ENCODE measurements at regions not wholly inside any gene's neighbourhood (a gene's known extent, or its start where the extent isn't known, plus 50 kb on each side); places are given as distances from the start of the nearest gene placed in this dataset.

- H2AFZ ChIP-seq (ENCODE audit: low read depth, low read length): no peak overlapping the region
- no peaks in the 10 kb centered on the region for H3K79me2 ChIP-seq (ENCODE audit: control insufficient read depth, insufficient read depth, low read length)
- H4K20me1 ChIP-seq (replicated peaks; ENCODE audit: control insufficient read depth, extremely low read depth, insufficient read depth, low read length): no peaks in the 10 kb centered on the region
- no peaks in the 10 kb centered on the region for H3K9me1 ChIP-seq (replicated peaks; ENCODE audit: control insufficient read depth, extremely low read depth, insufficient read depth, low read length)
- H3K4me1 ChIP-seq (ENCODE audit: control insufficient read depth, extremely low read depth, insufficient read depth, low read length): no peaks in the 10 kb centered on the region
- no peak for TF ChIP-seq MAX (IDR thresholded peaks at IDR 0.05; ENCODE audit: insufficient read depth, insufficient read length)
- TF ChIP-seq FOS (IDR thresholded peaks at IDR 0.05; ENCODE audit: borderline replicate concordance, insufficient read depth, low read length): no peak
- TF ChIP-seq POLR2A (IDR thresholded peaks at IDR 0.05; ENCODE audit: low read depth, low read length): no peak
- no peak for TF ChIP-seq GATA2 (IDR thresholded peaks at IDR 0.05; ENCODE audit: insufficient read depth, insufficient read length, low read depth, low read length)
- no peak for TF ChIP-seq JUN (IDR thresholded peaks at IDR 0.05; ENCODE audit: borderline replicate concordance, insufficient read depth, insufficient read length, low read depth)
- no peak for TF ChIP-seq POLR2AphosphoS5 (IDR thresholded peaks at IDR 0.05; ENCODE audit: insufficient read depth, low read depth, low read length)
- TF ChIP-seq EZH2 (IDR thresholded peaks at IDR 0.05; ENCODE audit: borderline replicate concordance, low read depth, low read length, severe bottlenecking): no peak
- TF ChIP-seq CTCF (IDR thresholded peaks at IDR 0.05; ENCODE audit: extremely low read depth in 1 of 2, insufficient read depth in 1 of 2, low read depth in 1 of 2, low read length in 2 of 2): no peak
- no peak for TF ChIP-seq MYC (IDR thresholded peaks at IDR 0.05; ENCODE audit: low read depth, low read length)
- no peak overlapping the region for H3K9ac ChIP-seq (replicated peaks; ENCODE audit: extremely low read depth, insufficient read depth, low read length)
- ChIA-PET POLR2A (no interaction called here), CTCF (no interaction called here)
- H3K27me3 ChIP-seq (ENCODE audit: control insufficient read depth in 2 of 2, insufficient read depth in 2 of 2, low read length in 2 of 2): peaks cover 2 to 4% of the 10 kb centered on the region in 2 experiments
- no peak overlapping the region for H3K4me3 ChIP-seq (replicated peaks in 1 of 3; ENCODE audit: insufficient read depth in 1 of 3, low read depth in 1 of 3, low read length in 3 of 3)
- H3K9me3 ChIP-seq (replicated peaks; ENCODE audit: control insufficient read depth, insufficient read depth, low read length): no peaks in the 10 kb centered on the region
- no TSS peak for BruUV-seq (replicated peaks)
- no peaks in the 10 kb centered on the region for H3K36me3 ChIP-seq (ENCODE audit: control insufficient read depth in 2 of 2, extremely low read depth in 1 of 2, insufficient read depth in 2 of 2, low read length in 2 of 2)
- dilution Hi-C loops (cut with MboI; ENCODE audit: extremely low pct_ligation_motif_present, low sequenced_read_pairs) (no loop called here), intact Hi-C loops (cut with micrococcal nuclease) (no loop called here)
- H3K27ac ChIP-seq (ENCODE audit: insufficient read depth, low read depth, low read length): no peak overlapping the region
- no peak for DNase-seq (ENCODE audit: low read depth, low spot score)
- no peak for FAIRE-seq
- H3K4me2 ChIP-seq (ENCODE audit: insufficient read depth, low read length): no peak overlapping the region
These were observed 239.6 kb downstream of the ANKRD60 start for GRCh38 chr20:57988828-57989227.
